ENCODE measurements at regions not wholly inside any gene's neighbourhood (a gene's known extent, or its start where the extent isn't known, plus 50 kb on each side); places are given as distances from the start of the nearest gene placed in this dataset.
A peak's percentile ranks its signal among the peaks of the same experiment; 100 is the strongest.

DNA sequence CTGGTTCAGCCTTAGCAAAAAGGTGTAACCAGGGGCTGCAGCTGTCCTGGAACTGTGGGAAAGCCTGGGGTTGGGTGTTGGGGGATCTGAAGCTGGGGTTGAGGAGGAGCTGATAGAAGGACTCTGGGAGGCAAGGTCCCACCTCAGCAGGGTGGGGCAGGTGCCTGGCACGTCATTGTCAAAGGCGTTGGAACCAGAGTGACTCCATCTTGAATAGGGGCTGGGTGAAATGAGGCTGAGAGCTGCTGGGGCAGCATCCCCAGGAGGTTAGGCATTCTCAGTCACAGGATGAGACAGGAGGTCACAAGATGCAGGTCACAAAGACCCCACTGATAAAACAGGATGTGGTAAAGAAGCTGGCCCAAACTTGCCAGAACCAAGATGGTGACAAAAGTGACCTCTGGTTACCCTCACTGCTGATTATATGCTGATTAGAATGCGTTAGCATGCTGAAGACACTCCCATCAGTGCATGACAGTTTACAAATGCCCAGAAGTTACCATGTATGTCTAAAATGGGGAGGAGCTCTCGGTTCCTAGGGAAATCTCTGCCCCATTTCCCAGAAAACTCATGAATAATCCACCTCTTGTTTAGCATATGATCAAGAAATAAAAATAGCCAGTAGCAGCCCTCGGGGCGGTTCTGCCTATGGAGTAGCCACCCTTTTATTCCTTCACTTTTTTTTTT, 85.4 kb downstream of the IER5 start:
- DNase-seq (ENCODE audit: extremely low read depth, low read depth), result no peak
- TF ChIP-seq, protein P1, sequence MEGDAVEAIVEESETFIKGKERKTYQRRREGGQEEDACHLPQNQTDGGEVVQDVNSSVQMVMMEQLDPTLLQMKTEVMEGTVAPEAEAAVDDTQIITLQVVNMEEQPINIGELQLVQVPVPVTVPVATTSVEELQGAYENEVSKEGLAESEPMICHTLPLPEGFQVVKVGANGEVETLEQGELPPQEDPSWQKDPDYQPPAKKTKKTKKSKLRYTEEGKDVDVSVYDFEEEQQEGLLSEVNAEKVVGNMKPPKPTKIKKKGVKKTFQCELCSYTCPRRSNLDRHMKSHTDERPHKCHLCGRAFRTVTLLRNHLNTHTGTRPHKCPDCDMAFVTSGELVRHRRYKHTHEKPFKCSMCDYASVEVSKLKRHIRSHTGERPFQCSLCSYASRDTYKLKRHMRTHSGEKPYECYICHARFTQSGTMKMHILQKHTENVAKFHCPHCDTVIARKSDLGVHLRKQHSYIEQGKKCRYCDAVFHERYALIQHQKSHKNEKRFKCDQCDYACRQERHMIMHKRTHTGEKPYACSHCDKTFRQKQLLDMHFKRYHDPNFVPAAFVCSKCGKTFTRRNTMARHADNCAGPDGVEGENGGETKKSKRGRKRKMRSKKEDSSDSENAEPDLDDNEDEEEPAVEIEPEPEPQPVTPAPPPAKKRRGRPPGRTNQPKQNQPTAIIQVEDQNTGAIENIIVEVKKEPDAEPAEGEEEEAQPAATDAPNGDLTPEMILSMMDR (IDR thresholded peaks at IDR 0.05; ENCODE audit: low read depth, low read length), result no peak

DNA sequence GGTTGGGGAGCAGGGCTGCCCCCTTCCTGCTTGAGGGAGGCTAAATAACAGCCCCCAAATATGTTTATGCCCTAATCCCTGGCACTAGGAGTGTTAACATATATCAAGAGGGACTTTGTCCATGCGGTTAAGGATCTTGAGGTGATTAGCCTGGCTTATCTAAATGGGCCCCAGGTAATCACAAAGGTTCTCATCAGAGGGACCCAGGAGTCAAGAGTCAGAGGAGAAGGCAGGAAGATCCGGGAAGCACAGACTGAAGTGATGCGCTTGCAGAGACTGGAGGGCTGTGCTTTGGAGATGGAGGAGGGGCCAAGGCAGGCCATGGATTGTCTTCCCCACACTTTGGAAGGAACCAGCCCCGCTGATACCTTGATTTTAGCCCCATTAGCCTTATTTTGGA, 86.4 kb downstream of the IER5 start:
- TF ChIP-seq, protein P1 (IDR thresholded peaks at IDR 0.05; ENCODE audit: low read depth, low read length), result no peak
- DNase-seq (ENCODE audit: extremely low read depth, low read depth), result no peak

DNA sequence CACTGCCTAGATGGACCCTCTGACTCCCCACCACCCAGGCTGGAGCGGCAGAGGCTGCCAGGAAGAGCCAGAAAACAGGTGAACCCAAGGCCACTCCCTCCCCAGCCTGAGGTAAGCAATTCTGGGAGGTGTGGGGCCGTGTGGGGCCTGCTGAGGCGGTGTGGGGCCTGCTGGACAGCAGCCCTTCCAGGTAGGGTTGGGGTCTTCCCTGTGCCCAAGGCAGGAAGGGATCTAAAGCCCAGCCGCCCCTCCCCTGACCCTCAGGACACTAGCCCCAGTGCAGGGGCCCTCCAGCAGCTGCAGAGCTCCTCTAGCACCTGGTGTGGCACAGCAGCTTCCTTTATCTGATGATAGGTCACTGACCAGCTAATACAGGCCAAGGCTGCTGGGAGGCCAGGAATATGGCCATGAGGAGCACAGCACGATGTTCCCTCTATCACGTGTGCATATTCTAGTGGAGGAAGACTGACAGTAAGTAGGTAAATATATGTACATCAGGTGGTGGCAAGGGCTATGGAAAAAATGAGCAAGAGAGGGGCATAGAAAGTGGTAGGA, 86.9 kb downstream of the IER5 start:
- DNase-seq (ENCODE audit: extremely low read depth, low read depth), result no peak

DNA sequence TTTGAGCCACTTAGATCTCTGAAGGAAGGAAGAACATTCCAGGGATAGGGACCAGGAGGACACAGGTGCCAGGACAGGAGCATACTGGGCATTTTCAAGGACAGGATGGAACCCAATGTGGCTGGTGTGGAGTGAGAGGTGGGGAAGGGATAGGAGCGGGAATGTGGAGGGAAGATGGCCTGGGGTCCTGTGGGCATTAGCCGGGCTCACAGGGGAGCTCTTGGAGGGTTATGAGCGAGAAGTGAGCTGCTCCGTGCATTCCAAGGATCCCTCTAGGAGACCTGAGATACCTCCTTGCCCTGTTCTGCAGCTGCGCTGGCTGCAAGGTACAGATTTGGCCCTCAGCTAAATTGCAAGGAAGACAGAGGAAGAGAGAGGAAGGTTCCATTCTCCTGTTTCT, 87.5 kb downstream of the IER5 start:
- TF ChIP-seq, protein P1 (IDR thresholded peaks at IDR 0.05; ENCODE audit: low read depth, low read length), result no peak
- DNase-seq (ENCODE audit: extremely low read depth, low read depth), result no peak

More for the DNA sequence above, 86.9 kb downstream of the IER5 start:
- TF ChIP-seq, protein P1 (IDR thresholded peaks at IDR 0.05; ENCODE audit: low read depth, low read length), result no peak

DNA sequence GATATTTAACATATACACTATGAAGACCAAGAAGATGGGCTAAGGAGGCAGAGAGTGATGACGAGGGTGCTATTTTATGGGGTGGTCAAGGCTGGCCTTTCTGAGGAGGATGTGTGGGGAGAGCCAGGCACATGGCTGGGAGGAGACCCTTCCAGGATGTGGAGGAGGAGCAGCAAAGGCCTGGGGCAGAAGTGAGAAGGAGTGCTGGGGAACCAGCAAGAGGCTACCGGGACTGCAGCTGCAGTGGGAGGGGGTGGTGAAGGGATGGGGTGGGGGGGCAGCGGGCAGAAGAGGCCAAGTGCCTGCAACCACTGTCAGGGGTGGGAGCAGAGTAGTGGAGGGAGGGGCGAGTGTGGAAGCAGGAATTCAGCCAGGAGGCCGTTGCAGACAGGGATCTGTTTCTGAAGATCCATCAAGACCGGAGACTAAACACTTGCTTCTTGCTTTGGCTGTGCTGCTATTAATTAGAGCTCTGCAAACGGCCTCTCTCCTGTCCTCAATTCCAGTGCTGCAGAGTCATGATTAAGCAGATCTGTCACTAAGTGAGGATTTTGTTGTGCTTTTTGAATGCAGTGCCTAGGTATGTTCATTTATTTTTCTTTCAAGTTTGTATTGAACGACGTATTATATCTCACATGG, 89.9 kb downstream of the IER5 start:
- TF ChIP-seq, protein P1 (IDR thresholded peaks at IDR 0.05; ENCODE audit: low read depth, low read length), result no peak
- no peak for DNase-seq (ENCODE audit: extremely low read depth, low read depth)

DNA sequence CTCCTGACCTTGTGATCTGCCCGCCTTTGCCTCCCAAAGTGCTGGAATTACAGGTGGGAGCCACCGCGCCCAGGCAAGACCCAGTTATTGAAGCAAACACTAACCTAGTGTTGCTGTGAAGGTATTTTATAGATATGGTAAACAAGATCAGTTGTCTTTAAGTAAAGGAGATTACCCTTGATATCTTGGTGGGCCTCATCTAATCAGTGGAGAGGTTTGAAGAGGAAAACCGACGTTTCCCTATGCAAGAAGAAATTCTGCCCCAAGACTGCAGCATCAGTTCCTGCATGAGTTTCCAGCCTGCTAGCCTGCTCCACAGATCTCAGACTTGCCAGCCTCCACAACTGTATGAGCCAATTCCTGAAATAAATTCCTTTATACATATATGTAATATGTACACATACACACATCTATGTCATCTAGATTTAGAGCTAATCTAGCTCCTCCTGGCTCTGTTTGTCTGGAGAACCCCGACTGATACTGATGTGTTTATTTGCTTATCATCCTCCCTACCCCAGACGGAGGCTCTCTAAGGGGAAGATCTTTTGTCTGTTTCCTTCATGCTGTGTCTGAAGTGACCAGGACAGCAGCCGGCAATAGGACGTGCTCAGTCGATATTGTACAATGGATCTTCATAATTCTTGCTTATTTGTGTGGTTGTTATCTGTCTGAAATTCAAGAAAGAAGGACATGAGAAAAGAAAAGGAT, 90.9 kb downstream of the IER5 start:
- TF ChIP-seq, protein P1 (IDR thresholded peaks at IDR 0.05; ENCODE audit: low read depth, low read length), result no peak
- DNase-seq (ENCODE audit: extremely low read depth, low read depth), result no peak

DNA sequence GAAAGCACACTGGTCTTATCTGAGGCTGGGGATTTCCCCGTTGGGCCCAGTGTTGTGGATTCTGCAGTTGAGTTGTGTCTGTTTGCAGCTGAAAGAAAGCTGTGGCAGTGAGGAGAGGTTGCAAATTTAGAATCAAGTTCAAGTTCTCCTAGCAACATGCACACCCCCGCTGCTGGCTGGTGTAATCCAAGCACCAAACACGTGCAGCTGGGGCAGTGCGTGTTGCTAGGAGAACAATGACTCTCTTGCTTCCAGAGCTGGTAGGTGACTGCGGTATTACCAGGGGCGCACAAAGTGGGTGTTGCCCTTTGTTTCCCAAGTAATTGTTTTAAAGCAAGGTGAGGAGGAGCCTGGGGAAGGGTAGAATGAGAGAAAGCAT, 91.5 kb downstream of the IER5 start:
- peak; percentile 37 for DNase-seq (ENCODE audit: extremely low read depth, low read depth)
- TF ChIP-seq, protein P1 (IDR thresholded peaks at IDR 0.05; ENCODE audit: low read depth, low read length), result no peak
